ENCODE measurements at regions not wholly inside any gene's neighbourhood (a gene's known extent, or its start where the extent isn't known, plus 50 kb on each side); places are given as distances from the start of the nearest gene placed in this dataset.

DNA sequence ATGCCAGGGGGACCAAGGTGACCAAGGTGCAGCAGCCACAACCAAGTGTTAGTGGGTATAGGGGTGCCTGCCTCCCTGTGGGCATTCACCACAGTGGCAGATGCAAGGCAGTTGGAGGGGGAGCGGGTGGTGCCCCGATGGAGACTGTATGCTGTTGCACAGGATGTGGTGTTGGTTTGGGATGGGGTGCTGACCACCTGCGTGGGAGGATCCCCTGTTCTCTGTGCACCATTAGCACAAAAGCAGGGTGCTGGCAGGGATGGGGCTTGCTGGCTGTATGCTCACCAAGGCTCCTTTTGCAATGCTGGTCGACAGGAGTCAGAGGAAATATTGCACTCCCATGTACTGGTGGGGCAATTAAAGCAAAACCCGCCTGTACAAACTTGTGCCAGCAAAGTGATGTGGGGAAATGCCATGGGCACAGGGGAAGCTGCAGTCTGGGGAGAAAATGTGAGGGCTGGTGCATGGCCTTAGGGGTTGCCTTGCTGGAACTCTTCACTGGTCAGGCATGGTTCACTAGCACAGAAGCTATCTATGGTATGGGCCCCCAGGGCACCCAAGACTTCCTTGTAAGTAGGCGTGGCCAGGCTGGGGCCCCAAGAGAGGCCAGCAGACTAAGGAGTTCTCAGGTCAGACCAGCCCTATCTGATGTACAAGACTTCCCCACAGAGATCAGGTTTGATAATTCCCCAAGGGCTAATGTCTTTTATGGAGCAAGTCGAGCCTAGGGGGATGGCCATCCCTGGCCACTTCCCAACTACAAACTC, 51.9 kb upstream of the GNAT3 start:
- intact Hi-C loops (cut with DNase I) = no loop called here

GRCh38 chr7:80565554-80565953, 53.7 kb upstream of the GNAT3 start:
- no peak for DNase-seq (ENCODE audit: low spot score)
- intact Hi-C loops (cut with DNase I) = no loop called here

More for the DNA sequence above, 51.9 kb upstream of the GNAT3 start:
- DNase-seq (ENCODE audit: low spot score) = no peak

- DNase-seq (ENCODE audit: low spot score) = no peak
- intact Hi-C loops (cut with DNase I) = no loop called here
These were observed 56.8 kb upstream of the CD36 start for GRCh38 chr7:80581486-80582260.

- DNase-seq (ENCODE audit: low spot score) = no peak
- intact Hi-C loops (cut with DNase I) = no loop called here
These were observed 54.5 kb upstream of the CD36 start for GRCh38 chr7:80583901-80584300.

- intact Hi-C loops (cut with DNase I) = loop anchor here (5.0 kb wide), 1 partner anchor 38 kb away; no protein-coding TSS in a partner anchor
- DNase-seq (ENCODE audit: low spot score) = no peak
These were observed 53.7 kb upstream of the CD36 start for GRCh38 chr7:80584778-80585177.

DNA sequence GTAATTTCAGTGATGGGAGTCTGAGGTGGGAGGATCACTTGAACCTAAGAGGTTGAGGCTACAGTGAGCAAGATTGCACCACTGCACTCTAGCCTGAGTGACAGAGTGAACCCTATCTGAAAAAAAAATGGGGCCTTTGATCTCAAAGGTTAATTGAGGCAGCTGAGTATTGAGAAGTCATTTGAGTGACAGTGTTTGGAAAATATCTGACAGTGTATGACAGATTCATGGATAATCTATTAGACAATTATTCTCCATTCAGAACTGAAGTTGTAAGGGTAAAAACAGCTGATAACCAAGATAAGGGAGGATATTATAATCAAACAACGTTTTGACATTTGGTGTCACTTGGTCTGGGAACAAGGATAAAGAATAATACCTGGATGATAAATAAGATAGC, 50.9 kb upstream of the CD36 start:
- DNase-seq (ENCODE audit: low spot score) = no peak
- intact Hi-C loops (cut with DNase I) = loop anchor here (5.0 kb wide), 1 partner anchor 35 kb away; no protein-coding TSS in a partner anchor

GRCh38 chr7:80588591-80588990, 49.9 kb upstream of the CD36 start:
- intact Hi-C loops (cut with DNase I) = loop anchor here (5.0 kb wide), 1 partner anchor 34 kb away; no protein-coding TSS in a partner anchor
- no peak for DNase-seq (ENCODE audit: low spot score)

Data from cardiac septum (tissue), 1 donor.